Stimulated activated CD4-positive, alpha-beta T cell treated with anti-CD3 and anti-CD28 coated beads, TNF-alpha, amount 100 ng/mL, for 1 hour (primary cell): ENCODE measurements at regions not wholly inside any gene's neighbourhood (a gene's known extent, or its start where the extent isn't known, plus 50 kb on each side); places are given as distances from the start of the nearest gene placed in this dataset.

Source experiments
- DNase-seq, 3 donors: peaks; one replicate each; pipeline ENCODE4 v3.0.0-alpha.2; 2020; ENCODE audit warnings: low read depth in 3 of 3, low spot score in 1 of 3

GRCh38 chr1:22262583-22262982, 119.7 kb upstream of the WNT4 start:
- DNase-seq = no peak

GRCh38 chr1:22263359-22263758, 120.5 kb upstream of the WNT4 start:
- no peak for DNase-seq

- no peak for DNase-seq
These were observed 121.8 kb upstream of the WNT4 start for GRCh38 chr1:22264464-22265341.

- no peak for DNase-seq
These were observed 123.2 kb upstream of the WNT4 start for GRCh38 chr1:22266141-22266540.

GRCh38 chr1:22267413-22268175, 124.7 kb upstream of the WNT4 start:
- no peak for DNase-seq

- no peak for DNase-seq
These were observed 125.4 kb upstream of the WNT4 start for GRCh38 chr1:22268327-22268726.

- no peak for DNase-seq
These were observed 129.2 kb upstream of the WNT4 start for GRCh38 chr1:22271847-22272801.

- DNase-seq = no peak
These were observed 131.1 kb upstream of the WNT4 start for GRCh38 chr1:22273686-22274681.

GRCh38 chr1:22275167-22275566, 132.3 kb upstream of the WNT4 start:
- DNase-seq = no peak

- peak in 1 of 3 donors; percentile 19 for DNase-seq
These were observed 132.9 kb upstream of the WNT4 start for GRCh38 chr1:22275626-22276395.

- no peak for DNase-seq
These were observed 133.5 kb upstream of the WNT4 start for GRCh38 chr1:22276396-22276748.

- no peak for DNase-seq
These were observed 134.8 kb upstream of the WNT4 start for GRCh38 chr1:22277662-22278061.

- DNase-seq = no peak
These were observed 136.8 kb upstream of the WNT4 start for GRCh38 chr1:22279735-22280134.

GRCh38 chr1:22280526-22280925, 137.6 kb upstream of the WNT4 start:
- no peak for DNase-seq

- no peak for DNase-seq
These were observed 138.8 kb upstream of the WNT4 start for GRCh38 chr1:22281521-22282363.

- DNase-seq = no peak
These were observed 139.6 kb upstream of the WNT4 start for GRCh38 chr1:22282364-22282995.

GRCh38 chr1:22283596-22283995, 140.7 kb upstream of the WNT4 start:
- no peak for DNase-seq

- no peak for DNase-seq
These were observed 141.3 kb upstream of the WNT4 start for GRCh38 chr1:22284236-22284635.
